ENCODE measurements at regions not wholly inside any gene's neighbourhood (a gene's known extent, or its start where the extent isn't known, plus 50 kb on each side); places are given as distances from the start of the nearest gene placed in this dataset.

DNA sequence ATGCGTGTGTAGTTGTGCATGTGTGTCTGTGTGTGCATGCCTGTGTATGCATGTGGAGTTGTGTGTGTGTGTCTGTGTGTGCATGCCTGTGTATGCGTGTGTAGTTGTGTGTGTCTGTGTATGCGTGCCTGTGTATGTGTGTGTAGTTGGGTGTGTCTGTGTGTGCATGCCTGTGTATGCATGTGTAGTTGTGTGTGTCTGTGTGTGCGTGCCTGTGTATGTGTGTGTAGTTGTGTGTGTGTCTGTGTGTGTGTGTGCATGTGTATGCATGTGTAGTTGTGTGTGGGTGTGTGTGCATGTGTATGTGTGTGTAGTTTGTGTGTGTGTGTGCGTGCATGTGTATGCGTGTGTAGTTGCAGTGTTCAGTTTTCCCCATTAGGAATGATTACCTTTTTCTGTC lies 162.0 kb downstream of the URB2 start:
- DNase-seq (ENCODE audit: low spot score, unreplicated experiment): no peak
- H3K27me3 Mint-ChIP-seq: peaks cover 17% of the 10 kb centered on the region
- no peaks in the 10 kb centered on the region for H3K4me1 Mint-ChIP-seq (ENCODE audit: low read depth)
- no peak overlapping the region for H3K27ac Mint-ChIP-seq
- H3K4me3 Mint-ChIP-seq (ENCODE audit: low read depth): no peak overlapping the region
- peaks cover 23% of the 10 kb centered on the region for H3K9me3 Mint-ChIP-seq (ENCODE audit: low read depth)
- no peaks in the 10 kb centered on the region for H3K36me3 Mint-ChIP-seq (ENCODE audit: insufficient read depth)
- TF ChIP-seq, protein P1, sequence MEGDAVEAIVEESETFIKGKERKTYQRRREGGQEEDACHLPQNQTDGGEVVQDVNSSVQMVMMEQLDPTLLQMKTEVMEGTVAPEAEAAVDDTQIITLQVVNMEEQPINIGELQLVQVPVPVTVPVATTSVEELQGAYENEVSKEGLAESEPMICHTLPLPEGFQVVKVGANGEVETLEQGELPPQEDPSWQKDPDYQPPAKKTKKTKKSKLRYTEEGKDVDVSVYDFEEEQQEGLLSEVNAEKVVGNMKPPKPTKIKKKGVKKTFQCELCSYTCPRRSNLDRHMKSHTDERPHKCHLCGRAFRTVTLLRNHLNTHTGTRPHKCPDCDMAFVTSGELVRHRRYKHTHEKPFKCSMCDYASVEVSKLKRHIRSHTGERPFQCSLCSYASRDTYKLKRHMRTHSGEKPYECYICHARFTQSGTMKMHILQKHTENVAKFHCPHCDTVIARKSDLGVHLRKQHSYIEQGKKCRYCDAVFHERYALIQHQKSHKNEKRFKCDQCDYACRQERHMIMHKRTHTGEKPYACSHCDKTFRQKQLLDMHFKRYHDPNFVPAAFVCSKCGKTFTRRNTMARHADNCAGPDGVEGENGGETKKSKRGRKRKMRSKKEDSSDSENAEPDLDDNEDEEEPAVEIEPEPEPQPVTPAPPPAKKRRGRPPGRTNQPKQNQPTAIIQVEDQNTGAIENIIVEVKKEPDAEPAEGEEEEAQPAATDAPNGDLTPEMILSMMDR (IDR thresholded peaks at IDR 0.05; ENCODE audit: unreplicated experiment): no peak

DNA sequence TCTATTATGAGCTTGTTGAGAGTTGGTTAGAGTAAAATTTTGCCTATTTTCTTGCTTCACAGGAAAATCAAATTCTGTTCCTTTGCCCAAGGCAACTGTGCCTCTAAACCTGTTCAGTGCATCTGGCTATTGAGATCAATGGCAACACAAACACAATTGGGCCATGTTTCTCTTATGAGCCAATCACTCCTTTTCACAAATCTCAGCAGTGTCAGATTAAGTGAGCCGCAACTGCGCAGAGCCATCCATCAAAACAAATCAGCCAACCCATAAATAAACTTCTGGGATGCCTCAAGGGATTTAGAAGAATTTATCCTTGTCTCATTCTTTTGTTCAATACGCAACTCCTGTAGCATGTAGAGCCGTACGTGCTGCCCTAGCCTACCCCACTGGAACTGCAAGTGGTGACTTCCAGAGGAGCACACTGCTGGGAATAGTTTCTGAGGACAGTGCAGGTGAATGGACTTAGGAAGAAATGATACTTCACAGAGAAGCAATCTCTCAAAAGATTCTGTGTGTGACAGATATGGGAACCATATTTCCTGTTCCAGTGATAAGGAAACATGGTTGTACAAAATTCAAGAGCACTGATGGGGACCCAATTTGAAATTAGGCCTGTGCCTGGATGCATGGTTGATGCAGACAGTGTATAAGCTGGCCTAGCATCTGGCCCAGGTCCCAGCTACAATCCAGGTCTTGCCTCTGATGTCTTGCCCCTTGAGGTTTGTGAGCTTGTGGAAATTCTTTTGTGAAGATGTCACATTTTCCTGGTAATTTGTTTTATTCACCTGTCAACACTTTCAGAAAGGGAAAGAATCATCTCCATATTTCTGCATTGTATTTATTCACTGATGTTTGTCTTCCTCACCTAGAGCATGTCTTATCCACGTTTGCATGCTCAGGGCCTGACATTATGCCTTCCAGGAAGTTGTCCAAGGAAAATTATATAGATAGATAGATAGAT lies 166.2 kb downstream of the URB2 start:
- DNase-seq (ENCODE audit: low spot score, unreplicated experiment): no peak
- peaks cover 17% of the 10 kb centered on the region for H3K9me3 Mint-ChIP-seq (ENCODE audit: low read depth)
- H3K4me3 Mint-ChIP-seq (ENCODE audit: low read depth): no peak overlapping the region
- no peak overlapping the region for H3K27ac Mint-ChIP-seq
- H3K27me3 Mint-ChIP-seq: peaks cover 19% of the 10 kb centered on the region
- no peaks in the 10 kb centered on the region for H3K4me1 Mint-ChIP-seq (ENCODE audit: low read depth)
- no peaks in the 10 kb centered on the region for H3K36me3 Mint-ChIP-seq (ENCODE audit: insufficient read depth)
- TF ChIP-seq, protein P1 (IDR thresholded peaks at IDR 0.05; ENCODE audit: unreplicated experiment): no peak

DNA sequence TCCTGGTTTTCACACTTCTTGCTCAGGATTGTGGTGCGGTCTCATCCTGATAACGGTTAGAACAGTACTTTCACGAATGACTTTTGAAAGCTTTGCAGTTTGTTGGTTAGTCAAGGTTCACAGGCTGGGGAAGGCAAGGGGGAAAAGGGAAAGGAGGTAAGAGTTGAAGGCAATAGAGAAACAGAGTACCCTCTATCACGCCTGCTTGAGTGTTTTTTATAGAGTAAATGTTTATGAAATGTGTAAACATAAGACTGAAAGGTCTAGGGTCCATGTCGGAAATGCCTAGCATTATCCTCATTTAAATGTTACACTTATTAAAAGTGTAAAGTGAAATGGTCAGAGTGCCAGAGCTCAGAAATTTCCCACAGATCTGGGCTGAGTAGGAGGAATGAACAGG lies 167.4 kb downstream of the URB2 start:
- DNase-seq (ENCODE audit: low spot score, unreplicated experiment): no peak
- TF ChIP-seq, protein P1 (IDR thresholded peaks at IDR 0.05; ENCODE audit: unreplicated experiment): no peak
- H3K27ac Mint-ChIP-seq: no peak overlapping the region
- peaks cover 7% of the 10 kb centered on the region for H3K9me3 Mint-ChIP-seq (ENCODE audit: low read depth)
- H3K4me1 Mint-ChIP-seq (ENCODE audit: low read depth): no peaks in the 10 kb centered on the region
- H3K27me3 Mint-ChIP-seq: peaks cover 19% of the 10 kb centered on the region
- no peaks in the 10 kb centered on the region for H3K36me3 Mint-ChIP-seq (ENCODE audit: insufficient read depth)
- no peak overlapping the region for H3K4me3 Mint-ChIP-seq (ENCODE audit: low read depth)

DNA sequence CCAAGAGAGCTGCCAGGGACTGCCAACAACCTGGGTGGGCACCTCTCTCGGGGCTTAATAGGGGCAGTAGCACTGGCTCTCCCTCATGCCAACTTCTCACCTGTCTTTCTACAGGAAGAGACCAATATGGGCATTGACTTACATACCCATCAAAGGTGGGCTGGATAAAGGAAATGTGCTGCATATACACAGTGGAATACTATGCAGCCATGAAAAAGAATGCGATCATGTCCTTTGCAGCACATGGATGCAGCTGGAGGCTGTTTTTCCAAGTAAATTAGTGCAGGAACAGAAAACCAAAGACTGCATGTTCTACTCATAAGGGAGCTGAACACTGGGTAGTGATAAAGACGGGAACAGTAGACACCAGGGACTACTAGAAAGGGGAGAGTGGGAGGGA lies 172.5 kb downstream of the URB2 start:
- Mint-ChIP-seq H3K4me3 (ENCODE audit: low read depth) (no peak overlapping the region), H3K4me1 (ENCODE audit: low read depth) (no peaks in the 10 kb centered on the region), H3K9me3 (ENCODE audit: low read depth) (no peaks in the 10 kb centered on the region), H3K27ac (no peak overlapping the region), H3K27me3 (peaks cover 16% of the 10 kb centered on the region), H3K36me3 (ENCODE audit: insufficient read depth) (no peaks in the 10 kb centered on the region)
- DNase-seq (ENCODE audit: low spot score, unreplicated experiment): no peak
- TF ChIP-seq, protein P1 (IDR thresholded peaks at IDR 0.05; ENCODE audit: unreplicated experiment): no peak

DNA sequence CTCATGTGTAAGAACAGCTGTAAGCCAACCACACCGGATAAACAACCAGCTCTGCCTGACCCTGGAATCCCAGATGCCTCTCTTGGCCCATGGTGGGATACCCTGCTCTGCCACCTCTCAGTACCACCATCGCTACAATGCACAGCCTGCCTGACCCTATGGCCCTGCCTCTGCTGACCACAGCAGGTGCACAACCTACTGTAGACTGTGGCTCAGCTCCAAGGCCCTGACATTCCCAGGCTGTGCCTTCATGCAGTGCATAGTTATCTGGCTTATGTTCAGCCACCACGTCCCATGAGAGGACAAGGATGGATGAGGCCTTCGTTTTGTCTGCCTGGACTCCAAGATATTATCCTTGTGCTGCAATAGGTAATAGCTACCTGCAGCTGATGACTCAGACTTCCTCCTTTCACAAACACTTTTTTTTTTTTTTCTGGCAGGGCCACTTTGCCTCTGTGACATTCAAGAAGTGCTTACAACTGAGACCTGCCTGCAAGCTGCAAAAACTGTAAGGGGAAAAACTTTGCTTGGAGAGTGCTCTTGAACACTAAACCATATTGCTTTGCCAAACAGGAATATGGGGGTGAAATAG lies 177.7 kb downstream of the URB2 start:
- Mint-ChIP-seq H3K4me1 (ENCODE audit: low read depth) (no peaks in the 10 kb centered on the region), H3K9me3 (ENCODE audit: low read depth) (peaks cover 7% of the 10 kb centered on the region), H3K36me3 (ENCODE audit: insufficient read depth) (no peaks in the 10 kb centered on the region), H3K27ac (no peak overlapping the region), H3K27me3 (no peaks in the 10 kb centered on the region), H3K4me3 (ENCODE audit: low read depth) (no peak overlapping the region)
- no peak for DNase-seq (ENCODE audit: low spot score, unreplicated experiment)
- TF ChIP-seq, protein P1 (IDR thresholded peaks at IDR 0.05; ENCODE audit: unreplicated experiment): no peak
